Right ventricle myocardium inferior (tissue), 1 donor: ENCODE measurements at regions not wholly inside any gene's neighbourhood (a gene's known extent, or its start where the extent isn't known, plus 50 kb on each side); places are given as distances from the start of the nearest gene placed in this dataset.

Experiments
- ATAC-seq: fragments of 200-7000 bp; cut with Tn5 transposase; one replicate; pipeline ENCODE4 v1.9.1; 2020; ENCODE audit warnings: mild to moderate bottlenecking, moderate library complexity
- DNase-seq: peaks from one replicate; pipeline ENCODE4 v3.0.0; 2021; ENCODE audit errors: missing footprints
- intact Hi-C: fragments of 100-400 bp; cut with DNase I; formaldehyde crosslinking; loops from one replicate; pipeline ENCODE4 v1.11.0; 2022
- donor health status: DM: no; HTN: yes; CAD: no; lungs with severe emphysema.

DNA sequence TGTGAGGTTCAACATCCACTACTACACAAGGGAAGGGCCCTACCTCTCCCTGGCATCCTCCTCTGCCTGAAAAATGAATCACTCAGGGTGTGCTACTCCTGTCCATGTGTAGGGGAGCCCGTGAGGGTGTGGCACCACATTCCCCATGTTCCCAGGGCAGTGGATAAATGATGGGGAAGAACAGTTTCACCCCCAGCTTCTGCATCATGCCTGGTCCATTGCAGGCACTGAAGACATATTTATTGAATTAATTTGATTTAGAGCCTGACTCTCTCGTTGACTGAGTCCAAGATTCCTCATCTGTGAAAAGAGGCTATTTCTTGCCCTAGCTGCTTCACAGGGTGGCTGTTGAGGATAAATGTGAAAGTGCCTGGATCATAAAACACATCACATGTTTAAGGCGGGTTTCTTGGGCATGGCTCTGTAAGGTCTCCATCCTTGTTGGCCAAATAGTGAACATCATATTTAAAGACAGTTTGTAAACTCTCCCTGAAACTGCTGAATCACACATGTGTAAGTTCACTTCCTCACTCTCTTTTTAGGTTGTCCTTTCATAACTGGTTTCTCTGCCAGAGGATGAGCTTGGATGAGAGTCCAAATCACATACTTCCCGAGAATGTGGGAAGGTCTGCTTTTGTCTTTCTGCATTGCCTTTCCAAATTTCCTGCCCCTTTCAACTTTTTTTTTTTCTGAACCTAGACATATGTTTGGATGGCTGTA lies 79.7 kb upstream of the FYN start:
- no peak for DNase-seq
- intact Hi-C loops = no loop called here
- peak; percentile 30 for ATAC-seq

DNA sequence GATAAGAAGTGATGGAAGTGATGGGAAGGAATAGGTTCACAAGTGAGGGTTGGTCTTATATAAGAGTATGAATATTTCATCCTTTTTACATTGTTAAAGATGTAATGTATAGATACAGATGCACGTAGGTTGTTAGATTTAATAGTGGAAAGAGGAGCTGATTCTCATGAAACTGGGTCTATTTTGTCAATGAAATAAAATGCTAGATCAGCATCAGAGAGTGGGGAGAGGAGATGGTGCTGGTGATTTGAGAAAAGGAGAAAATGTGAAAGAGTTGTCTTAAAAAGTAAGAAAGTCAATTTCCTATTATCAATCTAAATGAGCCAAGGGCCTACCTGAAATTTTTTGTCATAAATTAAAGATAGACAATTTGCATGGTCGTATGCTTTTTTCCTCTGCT lies 82.8 kb upstream of the FYN start:
- intact Hi-C loops = no loop called here
- DNase-seq = no peak
- no peak for ATAC-seq

DNA sequence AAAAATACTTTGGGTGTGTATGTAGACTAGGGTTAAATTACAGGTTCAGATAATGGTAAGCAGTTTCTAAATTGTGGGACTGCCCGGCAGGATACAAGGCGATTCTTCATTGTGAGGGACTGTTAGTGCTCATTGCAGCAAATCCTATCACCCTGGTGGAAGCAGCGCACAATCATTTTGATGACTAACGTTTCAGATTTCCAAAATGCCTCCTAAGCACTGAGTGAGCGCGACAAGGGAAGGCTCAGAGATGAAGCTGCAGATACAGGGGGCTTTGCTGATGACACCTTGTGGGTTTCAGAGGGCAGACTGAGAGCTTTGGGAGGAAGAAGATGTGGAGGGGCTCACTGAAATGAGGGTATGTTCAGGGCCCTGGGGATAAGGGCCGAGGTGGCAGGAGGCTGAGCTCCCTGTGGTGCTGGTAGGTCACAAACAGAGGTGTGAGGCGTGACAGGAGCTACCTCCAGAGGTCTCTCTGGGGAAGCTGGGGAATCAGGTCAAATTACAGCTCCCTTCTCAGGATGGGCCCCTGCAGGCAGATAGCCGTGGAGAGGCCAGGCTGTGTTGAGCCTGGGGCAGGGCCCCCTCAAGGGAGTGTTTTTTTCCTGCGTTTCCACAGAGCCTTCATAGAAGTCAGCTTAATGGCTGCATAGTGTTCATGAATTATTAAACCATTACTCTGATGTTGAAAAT lies 84.5 kb upstream of the FYN start:
- intact Hi-C loops = no loop called here
- no peak for ATAC-seq
- no peak for DNase-seq

DNA sequence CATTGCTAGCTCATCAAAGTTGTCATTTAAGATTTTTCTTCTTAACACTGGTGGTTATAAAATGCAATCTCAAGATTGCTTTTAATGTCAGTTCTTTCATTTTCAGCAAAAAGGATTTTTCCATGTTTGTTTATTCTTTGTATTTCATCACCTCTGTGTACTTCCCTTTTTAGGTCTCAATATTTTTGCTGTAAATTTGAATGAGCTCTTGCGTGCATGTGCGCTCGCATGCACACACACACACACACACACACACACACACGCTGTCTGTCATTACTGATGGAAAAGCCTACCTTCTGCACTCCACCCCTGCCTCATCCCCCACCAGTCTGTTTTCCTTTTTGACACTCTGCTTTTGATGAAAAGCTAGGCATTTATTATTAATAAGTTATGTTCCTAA lies 85.3 kb upstream of the FYN start:
- ATAC-seq (no peak), DNase-seq (no peak)
- intact Hi-C loops = no loop called here

DNA sequence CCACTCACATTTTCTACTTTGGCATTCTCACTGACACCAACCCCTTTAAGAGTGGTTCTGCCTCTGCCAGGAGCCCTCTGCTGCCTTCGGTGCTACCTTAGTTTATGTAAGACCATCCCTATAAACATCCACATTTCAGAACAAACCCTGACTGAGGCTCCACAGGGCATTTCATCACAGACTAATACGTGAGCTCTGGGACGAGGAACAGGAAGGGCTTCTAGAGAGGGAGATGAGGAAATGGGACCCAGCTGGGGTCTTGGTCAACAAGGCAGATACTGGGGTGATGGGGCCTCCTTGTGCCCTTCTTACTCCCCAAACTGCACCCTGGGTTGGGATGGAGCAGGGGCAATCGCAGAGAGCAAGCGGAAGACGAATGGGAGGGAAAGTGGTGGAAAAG lies 86.5 kb upstream of the FYN start:
- DNase-seq (no peak), ATAC-seq (no peak)
- intact Hi-C loops = no loop called here

DNA sequence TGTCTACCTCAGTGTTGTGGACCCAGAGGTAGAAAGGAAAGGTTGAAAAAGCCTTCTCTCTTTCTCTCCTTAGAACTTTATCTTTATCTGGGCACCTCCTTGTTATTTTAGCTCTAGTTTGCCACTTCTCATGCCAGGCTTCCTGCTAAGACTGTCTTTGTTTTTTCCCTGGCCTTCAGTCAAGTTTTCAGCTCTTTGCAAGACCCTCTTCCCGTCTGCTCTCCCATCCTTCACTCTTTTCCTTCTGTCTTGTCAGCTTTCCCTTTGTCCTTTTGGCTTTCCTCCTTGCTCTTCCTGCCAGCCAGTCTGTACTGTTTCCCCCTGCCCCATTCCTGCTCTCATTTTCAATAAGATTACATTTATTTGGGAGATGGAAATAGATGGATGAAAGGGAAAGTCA lies 86.8 kb upstream of the CCN6 start:
- no peak for DNase-seq
- intact Hi-C loops = no loop called here
- ATAC-seq = no peak

DNA sequence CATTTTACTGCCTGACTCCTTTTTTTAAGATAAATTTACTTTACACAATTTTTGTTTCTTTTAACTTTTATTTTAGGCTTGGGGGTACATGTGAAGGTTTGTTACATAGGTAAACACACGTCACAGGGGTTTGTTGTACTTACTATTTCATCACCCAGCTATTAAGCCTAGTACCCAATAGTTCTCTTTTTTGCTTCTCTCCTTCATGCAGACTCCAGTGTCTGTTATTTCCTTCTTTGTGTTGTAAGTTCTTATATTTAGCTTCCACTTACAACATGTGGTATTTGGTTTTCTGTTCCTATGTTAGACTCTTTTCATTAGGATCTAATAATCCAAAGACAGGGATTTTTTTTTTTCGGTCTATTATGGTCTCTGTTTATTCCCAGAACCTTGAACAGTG lies 83.5 kb upstream of the CCN6 start:
- intact Hi-C loops = no loop called here
- DNase-seq (no peak), ATAC-seq (no peak)

DNA sequence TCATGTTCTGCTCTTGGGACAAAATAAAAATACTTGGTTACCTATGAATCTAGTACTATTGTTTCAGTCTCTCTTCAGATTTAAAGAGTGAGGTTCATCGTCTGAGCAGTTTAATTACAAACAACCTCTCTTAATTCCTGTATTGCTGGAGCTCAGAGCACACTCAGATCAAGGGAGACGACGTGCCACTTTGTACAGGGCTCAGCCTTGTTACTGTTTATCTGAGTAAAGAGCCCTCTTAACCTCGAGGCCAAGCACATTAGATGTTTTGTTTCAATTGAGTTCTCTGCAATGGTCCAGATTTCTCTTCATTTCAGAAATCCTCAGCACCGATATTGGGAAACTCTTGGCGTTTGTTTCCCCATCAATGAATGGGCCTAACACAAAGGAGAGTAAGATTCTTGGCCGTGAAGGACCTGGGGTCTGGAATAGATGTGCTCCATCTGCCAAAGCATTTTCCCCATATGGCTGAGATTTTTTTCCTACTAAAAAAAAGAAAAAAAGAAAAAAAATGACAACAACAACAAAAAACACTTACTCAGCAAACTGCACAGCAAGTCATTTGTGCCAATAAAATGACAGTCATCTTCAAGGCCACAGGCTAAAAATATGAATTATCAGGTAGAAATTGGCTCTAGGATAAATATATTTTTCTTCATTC lies 82.6 kb upstream of the CCN6 start:
- ATAC-seq (no peak), DNase-seq (no peak)
- intact Hi-C loops = no loop called here

DNA sequence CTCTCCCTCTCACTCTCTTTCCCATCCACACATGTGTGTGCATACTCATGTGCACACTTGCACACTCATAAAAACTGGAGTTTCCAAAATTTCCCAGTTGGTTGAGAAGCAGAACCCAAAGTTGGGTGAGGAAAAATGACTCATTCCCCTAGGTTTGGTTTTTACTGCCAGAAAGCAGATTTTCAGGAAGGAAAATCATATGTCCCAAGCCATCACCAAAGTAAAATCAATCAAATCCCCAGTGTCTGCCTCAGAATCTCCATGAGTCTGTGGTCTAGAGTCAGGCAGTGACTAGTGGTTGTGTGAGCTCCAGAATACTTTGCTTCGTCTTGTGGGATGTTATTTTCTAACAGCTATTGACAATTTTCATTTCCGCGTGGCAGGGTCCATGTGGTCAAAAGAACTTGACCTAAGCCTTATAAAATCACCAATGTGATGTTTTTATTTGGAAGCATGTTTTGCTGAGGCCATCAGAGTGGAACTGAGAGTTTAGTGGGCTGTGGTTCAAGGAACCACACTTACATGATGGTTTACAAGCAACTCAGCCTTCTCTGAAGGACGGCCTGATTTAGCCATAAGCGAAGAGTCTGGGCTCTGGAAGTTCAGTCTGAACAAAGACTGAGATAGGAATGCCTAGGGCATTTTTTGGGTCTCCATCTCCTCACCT lies 81.9 kb upstream of the CCN6 start:
- ATAC-seq = no peak
- no peak for DNase-seq
- intact Hi-C loops = no loop called here

DNA sequence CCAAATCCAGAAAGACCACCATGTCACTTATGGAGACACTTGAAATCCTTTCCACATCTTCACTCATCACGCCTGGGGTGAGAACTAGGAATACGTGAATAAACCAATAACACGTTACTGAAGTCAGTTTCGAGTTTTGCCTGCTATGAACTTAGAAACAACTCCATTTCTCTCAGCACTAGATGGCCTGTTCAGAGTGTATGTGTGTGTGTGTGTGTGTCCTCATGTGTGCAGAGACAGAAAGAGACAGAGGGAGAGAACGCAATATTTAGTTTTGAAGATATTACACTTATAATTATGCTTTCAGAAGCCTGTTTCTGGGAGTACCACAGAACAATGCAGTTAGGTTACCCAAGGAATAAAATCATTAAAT lies 81.2 kb upstream of the CCN6 start:
- DNase-seq = no peak
- no peak for ATAC-seq
- intact Hi-C loops = no loop called here

DNA sequence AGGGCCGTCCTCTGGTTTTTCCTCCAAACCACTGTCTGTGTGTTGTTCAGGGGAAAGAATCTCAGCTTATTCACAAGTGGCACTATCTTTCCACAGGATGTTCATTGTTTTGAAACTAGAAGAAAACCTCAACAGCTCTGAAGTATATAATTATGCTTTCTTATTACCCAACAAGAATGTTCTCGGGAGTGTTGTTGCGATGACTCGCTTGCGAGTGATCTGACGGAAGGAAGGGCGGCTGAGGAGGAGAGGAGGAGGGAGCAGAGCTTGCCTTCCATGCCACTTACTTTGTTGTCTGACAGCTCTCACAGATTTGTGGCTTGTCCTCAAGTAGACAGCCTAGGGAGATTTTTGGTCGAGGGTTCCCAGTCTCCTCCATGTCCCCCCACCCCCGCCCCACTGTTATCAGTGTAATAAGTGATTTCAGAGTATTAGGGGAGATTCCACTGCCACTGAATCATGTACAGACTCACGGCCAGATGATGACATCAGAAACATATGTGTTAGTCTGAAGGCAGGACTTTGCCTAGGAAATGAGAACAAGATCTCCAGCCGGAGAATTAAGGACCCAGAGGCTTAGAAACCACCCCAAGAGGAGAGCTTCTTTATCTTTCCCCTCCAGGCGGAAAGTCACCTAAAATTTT lies 80.7 kb upstream of the CCN6 start:
- DNase-seq (peak; percentile 53), ATAC-seq (peak; percentile 82)

DNA sequence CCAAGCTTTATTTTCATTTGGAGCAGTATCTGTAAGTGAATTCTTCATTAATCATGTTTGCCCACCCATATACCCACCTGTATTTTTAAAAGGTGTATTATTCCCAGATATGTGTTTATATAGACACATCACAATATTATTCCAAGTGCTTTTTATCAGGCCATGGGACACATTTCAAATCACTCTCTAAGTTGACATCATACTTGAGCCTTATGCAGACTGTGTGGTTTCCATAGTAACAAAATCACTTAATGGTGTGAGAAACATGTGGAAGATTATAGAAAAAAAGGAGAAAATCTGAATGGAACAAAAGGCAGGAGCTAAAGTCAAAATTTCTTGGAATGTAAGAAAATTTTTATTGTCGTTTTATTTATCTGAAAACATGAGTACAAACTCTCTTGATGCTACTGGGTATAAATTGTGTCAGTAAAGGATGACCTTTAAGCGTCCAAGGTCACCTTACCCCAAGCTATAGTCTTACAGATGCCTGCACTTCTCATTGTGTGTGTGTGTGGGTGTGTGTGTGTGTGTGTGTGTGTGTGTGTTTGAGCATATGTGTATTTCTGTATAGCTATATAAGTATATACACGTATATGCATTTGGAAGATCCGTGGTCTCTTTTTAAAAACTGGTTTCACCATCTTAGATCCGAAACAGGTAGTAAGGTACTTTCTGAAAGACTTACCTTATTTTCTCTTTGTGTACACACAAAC lies 79.8 kb upstream of the CCN6 start:
- intact Hi-C loops = no loop called here
- no peak for ATAC-seq
- no peak for DNase-seq

More for the DNA sequence above, 80.7 kb upstream of the CCN6 start:
- intact Hi-C loops = no loop called here

DNA sequence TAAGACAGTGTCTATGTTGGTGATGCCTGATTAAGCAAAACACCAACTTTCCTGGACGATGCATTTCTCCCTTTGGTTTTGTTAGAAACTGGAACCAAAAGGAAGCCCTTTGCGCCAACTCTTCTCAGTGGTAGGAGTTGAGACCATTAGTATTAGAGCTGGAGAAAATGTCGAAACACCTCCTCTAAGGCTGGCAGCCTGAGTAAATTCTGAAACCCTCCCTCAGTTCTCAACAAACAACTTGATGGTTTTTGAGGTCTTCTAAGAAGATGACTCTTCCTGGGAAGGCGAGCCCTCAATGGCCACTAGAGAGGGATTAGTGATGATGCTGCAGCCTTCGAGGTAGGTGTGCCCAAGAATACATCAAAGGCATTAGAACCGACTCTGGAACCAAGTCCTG lies 78.4 kb upstream of the CCN6 start:
- DNase-seq (no peak), ATAC-seq (no peak)
- intact Hi-C loops = no loop called here

DNA sequence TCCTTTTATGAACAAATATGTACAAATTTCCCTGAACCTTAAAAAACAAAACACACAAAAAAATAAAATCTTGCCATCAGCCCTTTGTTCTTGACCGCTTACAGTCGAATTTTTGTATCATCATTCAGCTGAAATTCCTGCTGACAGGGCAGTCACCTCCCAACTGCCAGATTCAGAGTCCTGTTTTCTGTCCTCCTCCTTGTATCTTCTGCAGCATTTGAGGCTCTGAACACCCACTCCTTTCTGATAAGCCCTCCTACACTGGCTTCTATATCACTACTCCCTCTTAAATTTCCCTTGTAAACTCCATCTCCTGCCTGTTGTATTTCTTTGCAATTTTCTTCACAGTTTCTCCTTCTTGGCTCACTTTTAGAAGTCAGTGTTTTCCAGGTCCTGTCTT lies 77.8 kb upstream of the CCN6 start:
- ATAC-seq (no peak), DNase-seq (no peak)
- intact Hi-C loops = no loop called here

DNA sequence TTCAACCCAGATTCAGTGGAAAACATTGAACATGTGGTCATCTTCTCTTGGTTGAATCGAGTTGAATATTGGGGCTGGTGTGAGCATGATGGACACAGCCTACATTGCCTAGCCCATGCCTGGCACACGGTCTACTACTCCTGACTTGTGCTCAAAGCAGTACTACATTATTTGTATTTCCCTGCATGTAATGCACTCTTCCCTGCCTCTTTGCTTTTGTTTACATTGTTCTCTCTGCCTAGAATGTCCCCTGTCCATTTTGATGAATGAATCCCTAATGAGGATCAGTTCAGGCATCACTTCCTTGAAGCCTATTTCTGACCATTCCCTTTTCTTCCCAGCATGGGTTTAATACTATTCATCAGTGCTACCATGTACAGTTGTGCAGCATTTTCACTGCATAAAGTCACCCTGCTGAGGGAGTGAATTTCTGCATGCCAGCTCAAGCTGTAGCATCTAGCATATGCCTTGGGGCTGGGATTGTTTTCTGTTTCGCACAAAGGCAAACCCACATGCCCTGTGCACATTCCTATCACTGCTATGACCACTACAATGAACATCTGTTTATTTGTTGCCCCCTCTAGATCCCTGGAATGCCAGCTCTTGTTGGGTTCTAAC lies 75.3 kb upstream of the CCN6 start:
- ATAC-seq = no peak
- intact Hi-C loops = no loop called here
- DNase-seq = no peak

DNA sequence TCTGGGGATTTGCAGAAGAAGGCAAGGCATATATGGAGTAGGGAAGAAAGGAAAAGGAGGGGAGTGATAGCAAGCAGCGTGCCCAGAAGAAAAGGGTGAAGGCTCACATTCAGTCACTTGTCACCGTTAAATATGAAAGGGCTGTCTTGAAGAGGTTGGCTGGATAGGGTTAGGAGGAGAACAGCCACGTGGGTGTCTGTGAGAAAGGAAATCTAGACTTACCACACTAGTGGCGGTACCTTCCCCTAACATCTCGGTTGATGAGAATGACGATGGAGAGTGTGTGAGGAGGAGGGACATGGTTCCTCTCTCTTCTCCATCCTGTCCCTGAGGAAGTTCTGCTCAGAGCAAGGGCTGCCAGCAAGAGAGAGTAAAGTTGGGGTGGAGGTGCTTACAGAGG lies 74.3 kb upstream of the CCN6 start:
- DNase-seq (no peak), ATAC-seq (peak; percentile 11)
- intact Hi-C loops = no loop called here

DNA sequence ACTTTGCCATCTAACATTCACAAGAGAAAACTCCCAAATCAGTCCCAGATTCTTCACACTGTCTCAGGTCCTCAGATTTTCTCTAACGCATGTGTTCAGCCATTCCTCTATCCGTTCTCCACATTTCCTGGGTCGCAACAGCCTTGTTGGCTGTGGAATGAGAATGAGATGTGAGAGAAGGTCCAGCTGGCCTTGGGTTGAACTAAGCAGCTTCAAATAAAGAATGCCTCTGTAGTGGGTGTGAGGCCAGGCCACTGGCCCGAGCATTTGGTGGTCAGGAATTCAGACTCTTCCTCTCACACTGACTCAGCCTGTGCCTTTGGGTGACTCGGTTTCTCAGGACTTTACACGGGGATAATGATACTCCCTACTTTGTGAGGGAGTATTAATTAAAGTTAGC lies 73.8 kb upstream of the CCN6 start:
- DNase-seq (no peak), ATAC-seq (peak; percentile 66)
- intact Hi-C loops = no loop called here
